Astrocyte (in vitro differentiated cells and primary cell): ENCODE measurements at regions not wholly inside any gene's neighbourhood (a gene's known extent, or its start where the extent isn't known, plus 50 kb on each side); places are given as distances from the start of the nearest gene placed in this dataset.

Source experiments
- DNase-seq: peaks from one replicate; pipeline ENCODE4 v3.0.0-alpha.2; 2010; ENCODE audit warnings: low read depth
- FAIRE-seq: peaks from 2 replicates; lab custom pipeline; 2011; peaks lifted over from hg19 to GRCh38; lab: Jason Lieb, UNC
- H2AFZ ChIP-seq: 2 replicates; pipeline ENCODE4 v1.6.0; 2012; ENCODE audit warnings: low read depth, low read length, inconsistent platforms
- H3K27ac ChIP-seq: 2 replicates; pipeline ENCODE4 v1.5.1; 2011; ENCODE audit warnings: low read depth, low read length, inconsistent platforms
- H3K27me3 ChIP-seq: 2 replicates; pipeline ENCODE4 v1.6.0; 2011; ENCODE audit warnings: low read length, inconsistent platforms; ENCODE audit not compliant: insufficient read depth
- H3K36me3 ChIP-seq: 2 replicates; pipeline ENCODE4 v1.5.1; 2011; ENCODE audit warnings: low read length, inconsistent platforms; ENCODE audit not compliant: insufficient read depth
- H3K4me1 ChIP-seq: 2 replicates; pipeline ENCODE4 v1.5.1; 2011; ENCODE audit warnings: low read length, inconsistent platforms; ENCODE audit not compliant: insufficient read depth
- H3K4me2 ChIP-seq: 2 replicates; pipeline ENCODE4 v1.6.0; 2012; ENCODE audit warnings: low read length, inconsistent platforms
- H3K4me3 ChIP-seq: 2 replicates; pipeline ENCODE4 v1.5.1; 2011; ENCODE audit warnings: low read depth, mild to moderate bottlenecking, low read length, inconsistent platforms; ENCODE audit not compliant: insufficient read depth
- H3K79me2 ChIP-seq: 2 replicates; pipeline ENCODE4 v1.6.0; 2012; ENCODE audit warnings: mild to moderate bottlenecking, low read length, inconsistent platforms; ENCODE audit not compliant: insufficient read depth
- H3K9ac ChIP-seq: 2 replicates; pipeline ENCODE4 v1.6.0; 2012; ENCODE audit warnings: mild to moderate bottlenecking, low read length, inconsistent platforms
- H3K9me3 ChIP-seq: 2 replicates; pipeline ENCODE4 v1.5.1; 2012; ENCODE audit warnings: low read depth, mild to moderate bottlenecking, low read length, inconsistent platforms; ENCODE audit not compliant: insufficient read depth
- H4K20me1 ChIP-seq: 2 replicates; pipeline ENCODE4 v1.6.0; 2012; ENCODE audit warnings: low read length, inconsistent platforms; ENCODE audit not compliant: insufficient read depth
- H3K27ac Mint-ChIP-seq: one replicate; pipeline ENCODE4 v1.8.0; 2021; ENCODE audit warnings: mild to moderate bottlenecking, mixed read lengths; ENCODE audit not compliant: unreplicated experiment
- H3K27me3 Mint-ChIP-seq: one replicate; pipeline ENCODE4 v1.8.0; 2021; ENCODE audit warnings: low read depth, mixed read lengths; ENCODE audit not compliant: unreplicated experiment
- H3K36me3 Mint-ChIP-seq: one replicate; pipeline ENCODE4 v1.8.0; 2021; ENCODE audit warnings: low read depth, mixed read lengths; ENCODE audit not compliant: unreplicated experiment
- H3K4me1 Mint-ChIP-seq: one replicate; pipeline ENCODE4 v1.8.0; 2021; ENCODE audit warnings: low read depth, mixed read lengths; ENCODE audit not compliant: unreplicated experiment
- H3K4me3 Mint-ChIP-seq: one replicate; pipeline ENCODE4 v1.8.0; 2021; ENCODE audit warnings: mild to moderate bottlenecking, moderate library complexity, mixed read lengths; ENCODE audit not compliant: unreplicated experiment
- H3K9me3 Mint-ChIP-seq: one replicate; pipeline ENCODE4 v1.8.0; 2021; ENCODE audit warnings: mild to moderate bottlenecking, mixed read lengths; ENCODE audit not compliant: unreplicated experiment
- CTCF ChIP-seq: IDR thresholded peaks from 2 replicates; pipeline ENCODE4 v1.5.1; 2011; ENCODE audit warnings: low read depth, mild to moderate bottlenecking, inconsistent platforms, low read length, moderate library complexity; ENCODE audit not compliant: insufficient read depth
- EZH2 ChIP-seq: IDR thresholded peaks from 2 replicates; pipeline ENCODE4 v1.6.1; 2012; ENCODE audit warnings: mild to moderate bottlenecking, low read length, inconsistent platforms; ENCODE audit not compliant: insufficient read depth

DNA sequence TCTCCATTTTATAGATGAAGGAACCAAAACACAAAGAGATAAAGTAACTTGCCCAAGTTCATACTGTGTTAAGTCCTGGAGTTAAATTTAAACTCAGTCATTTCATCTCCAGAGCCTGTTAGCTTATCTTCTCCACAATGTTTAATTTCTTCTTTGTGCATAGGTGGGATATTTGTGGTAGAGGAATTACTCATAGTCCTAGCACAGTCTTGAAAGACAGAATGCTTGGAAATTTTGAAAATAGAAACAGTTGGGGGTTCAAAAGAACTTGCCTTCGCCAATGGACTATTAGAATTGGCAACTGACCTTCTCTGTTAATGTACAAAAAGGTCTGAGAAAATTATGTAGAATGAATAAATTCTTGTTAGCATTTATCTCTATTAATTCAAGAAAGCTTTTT lies 832.0 kb upstream of the PRMT6 start:
- Mint-ChIP-seq H3K4me3 (no peak overlapping the region), H3K4me1 (peaks cover 26% of the 10 kb centered on the region), H3K9me3 (no peaks in the 10 kb centered on the region), H3K27ac (peak overlapping the region; percentile 99), H3K27me3 (no peaks in the 10 kb centered on the region), H3K36me3 (no peaks in the 10 kb centered on the region)
- Histone ChIP-seq H2AFZ (no peak overlapping the region), H4K20me1 (no peaks in the 10 kb centered on the region), H3K79me2 (no peaks in the 10 kb centered on the region), H3K27ac (peak overlapping the region; percentile 27), H3K4me3 (no peak overlapping the region), H3K9me3 (no peaks in the 10 kb centered on the region), H3K36me3 (no peaks in the 10 kb centered on the region), H3K27me3 (no peaks in the 10 kb centered on the region), H3K9ac (no peak overlapping the region), H3K4me2 (peak overlapping the region; percentile 20), H3K4me1 (peaks cover 9% of the 10 kb centered on the region)
- no peak for FAIRE-seq
- no peak for TF ChIP-seq CTCF
- no peak for TF ChIP-seq EZH2
- DNase-seq = peak; percentile 49

- Mint-ChIP-seq H3K4me1 (peaks cover 27% of the 10 kb centered on the region), H3K27me3 (no peaks in the 10 kb centered on the region), H3K9me3 (no peaks in the 10 kb centered on the region), H3K36me3 (no peaks in the 10 kb centered on the region), H3K4me3 (no peak overlapping the region), H3K27ac (no peak overlapping the region)
- H3K36me3 ChIP-seq = no peaks in the 10 kb centered on the region
- no peaks in the 10 kb centered on the region for H3K27me3 ChIP-seq
- FAIRE-seq (no peak), DNase-seq (peak; percentile 9)
- H3K79me2 ChIP-seq = no peaks in the 10 kb centered on the region
- no peak overlapping the region for H3K4me3 ChIP-seq
- H3K4me1 ChIP-seq = peaks cover 9% of the 10 kb centered on the region
- H3K4me2 ChIP-seq = no peak overlapping the region
- H4K20me1 ChIP-seq = no peaks in the 10 kb centered on the region
- no peak overlapping the region for H2AFZ ChIP-seq
- TF ChIP-seq EZH2 (no peak), CTCF (no peak)
- H3K27ac ChIP-seq = no peak overlapping the region
- H3K9ac ChIP-seq = no peak overlapping the region
- H3K9me3 ChIP-seq = no peaks in the 10 kb centered on the region
Observed at GRCh38 chr1:106225403-106225802, 831.1 kb upstream of the PRMT6 start.

DNA sequence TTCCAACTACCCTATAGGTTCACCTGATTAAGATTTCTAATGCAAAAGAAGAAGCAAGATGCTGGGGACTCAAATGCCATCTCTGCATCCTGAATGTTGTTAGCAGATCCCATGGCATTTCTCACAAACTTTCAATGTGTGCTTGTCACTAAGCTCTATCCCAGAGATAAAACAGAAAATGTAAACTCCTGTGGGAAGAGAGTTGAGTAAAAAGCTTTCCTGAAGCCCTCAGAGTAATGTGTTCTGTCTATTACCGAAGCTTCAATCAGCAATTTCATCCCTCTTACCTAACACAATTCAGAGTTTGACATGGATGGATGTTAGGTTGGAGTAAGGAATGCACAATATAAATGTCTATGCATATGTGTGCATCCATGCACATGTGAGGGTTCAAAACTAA lies 829.9 kb upstream of the PRMT6 start:
- H3K9me3 ChIP-seq = no peaks in the 10 kb centered on the region
- H3K9me3 Mint-ChIP-seq = no peaks in the 10 kb centered on the region
- H3K36me3 ChIP-seq = no peaks in the 10 kb centered on the region
- H3K27me3 Mint-ChIP-seq = no peaks in the 10 kb centered on the region
- H3K27me3 ChIP-seq = no peaks in the 10 kb centered on the region
- no peak overlapping the region for H3K27ac Mint-ChIP-seq
- H3K4me1 ChIP-seq = peaks cover 9% of the 10 kb centered on the region
- H2AFZ ChIP-seq = no peak overlapping the region
- no peak overlapping the region for H3K27ac ChIP-seq
- H3K4me1 Mint-ChIP-seq = peaks cover 36% of the 10 kb centered on the region
- no peaks in the 10 kb centered on the region for H3K79me2 ChIP-seq
- no peaks in the 10 kb centered on the region for H3K36me3 Mint-ChIP-seq
- H3K4me2 ChIP-seq = no peak overlapping the region
- TF ChIP-seq CTCF (no peak), EZH2 (no peak)
- H4K20me1 ChIP-seq = no peaks in the 10 kb centered on the region
- no peak for DNase-seq
- H3K4me3 Mint-ChIP-seq = no peak overlapping the region
- no peak overlapping the region for H3K4me3 ChIP-seq
- H3K9ac ChIP-seq = no peak overlapping the region
- no peak for FAIRE-seq
